Endothelial cell of hepatic sinusoid (primary cell): ENCODE measurements at regions not wholly inside any gene's neighbourhood (a gene's known extent, or its start where the extent isn't known, plus 50 kb on each side); places are given as distances from the start of the nearest gene placed in this dataset.
"Not testable (repeated sequence)": the region's sequence is repeated elsewhere in the genome, so short reads cannot be mapped to it uniquely, and the experiment has no call there.

ENCODE experiments used
- in situ Hi-C: cut with HindIII; loops from 2 replicates; pipeline ENCODE4 v1.10.0; 2017; ENCODE audit warnings: low sequenced_read_pairs

DNA sequence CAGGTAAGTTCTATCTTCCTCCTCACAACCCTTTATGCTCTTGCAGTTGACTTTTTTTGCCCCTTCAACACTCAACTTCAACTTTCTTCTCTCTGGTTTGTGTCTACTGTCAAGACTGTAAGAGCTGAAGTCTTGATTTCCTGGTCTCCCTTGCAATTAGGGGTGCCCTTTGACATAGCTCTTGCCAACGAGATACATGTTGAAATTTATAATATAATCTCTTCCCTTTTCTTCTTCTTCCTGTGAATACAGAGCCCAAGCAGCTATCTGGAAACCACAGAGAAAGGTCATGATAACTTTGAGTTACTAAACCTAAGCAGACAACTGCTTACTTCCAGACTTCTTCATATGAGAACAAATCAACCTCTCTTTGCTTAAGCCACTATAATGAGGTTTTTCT is 163.5 kb downstream of the MC4R start:
- in situ Hi-C loops, result no loop called here

DNA sequence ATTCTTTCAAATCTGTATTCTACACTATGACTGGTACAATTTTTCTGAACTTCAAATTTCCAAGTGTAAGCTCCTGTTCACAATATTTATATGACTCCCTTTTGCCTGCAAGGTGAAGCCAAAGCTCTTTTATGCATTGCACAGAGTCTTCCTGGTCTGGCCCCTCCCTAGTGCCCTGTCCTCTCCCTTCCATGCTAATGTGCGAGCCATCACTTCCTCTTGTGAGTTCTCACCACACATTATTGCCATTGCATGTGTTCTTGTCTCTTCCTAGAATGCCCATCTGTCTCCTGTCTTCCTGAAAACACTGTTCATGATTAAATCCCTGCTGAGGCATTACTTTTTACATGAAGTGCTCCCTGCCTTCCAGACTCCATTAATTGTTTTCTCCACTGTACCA is 169.9 kb downstream of the MC4R start:
- in situ Hi-C loops, result no loop called here

- in situ Hi-C loops, result no loop called here
These were observed 172.0 kb downstream of the MC4R start for GRCh38 chr18:60200558-60200957.

DNA sequence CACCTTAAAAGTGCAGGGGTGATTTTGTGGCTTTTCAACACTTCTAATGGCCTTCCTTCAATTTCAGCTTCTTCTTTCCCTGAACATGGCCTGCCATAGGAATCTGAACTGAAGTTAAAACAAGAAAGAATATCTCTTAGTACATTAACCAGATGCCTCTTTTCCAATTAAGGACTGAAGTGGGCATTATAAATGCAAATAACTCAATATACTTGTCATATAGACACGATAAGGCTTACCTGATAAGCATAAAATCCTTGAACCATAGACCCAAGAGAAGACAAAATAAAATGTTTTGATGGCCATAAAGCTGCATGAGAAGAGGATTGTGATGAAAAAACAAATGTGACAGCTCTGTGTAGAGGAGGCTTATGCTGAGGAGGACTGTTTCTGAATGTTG is 173.1 kb downstream of the MC4R start:
- in situ Hi-C loops, result no loop called here

DNA sequence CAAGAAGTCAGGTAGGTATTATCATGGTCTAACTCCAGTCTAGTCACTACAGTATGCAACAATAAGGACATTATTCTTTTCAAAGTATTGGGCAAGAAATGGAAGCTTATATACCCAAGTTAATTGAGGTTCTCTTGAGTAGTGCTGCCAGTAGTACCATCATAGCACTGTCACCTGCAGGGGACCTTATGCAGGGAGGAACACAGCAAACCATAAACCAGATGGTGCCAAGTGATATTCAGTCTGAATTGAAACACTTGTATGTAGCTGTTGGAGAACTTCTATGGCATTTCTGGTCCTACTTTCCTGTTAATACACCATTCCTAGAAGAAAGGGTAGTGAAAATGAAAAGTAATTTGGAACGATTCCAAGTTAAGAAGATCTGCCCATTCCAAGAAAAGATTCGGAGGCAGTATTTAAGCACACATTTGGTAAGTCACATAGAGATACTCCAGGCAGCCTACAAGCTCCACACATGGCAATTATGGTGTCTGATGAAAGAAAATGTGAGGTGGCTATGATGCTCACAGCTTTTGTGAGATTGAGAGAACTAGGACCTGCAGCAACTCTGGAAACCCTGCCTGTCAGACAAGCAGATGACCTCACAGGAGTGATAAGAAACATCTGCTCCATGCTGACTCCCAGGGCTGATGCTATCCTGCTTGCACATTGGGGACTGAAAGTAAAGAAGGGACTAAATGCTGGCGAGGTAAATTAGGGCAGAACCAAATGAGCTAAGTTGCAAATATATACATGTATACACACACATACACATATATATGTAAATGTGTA is 174.7 kb downstream of the MC4R start:
- in situ Hi-C loops, result no loop called here

DNA sequence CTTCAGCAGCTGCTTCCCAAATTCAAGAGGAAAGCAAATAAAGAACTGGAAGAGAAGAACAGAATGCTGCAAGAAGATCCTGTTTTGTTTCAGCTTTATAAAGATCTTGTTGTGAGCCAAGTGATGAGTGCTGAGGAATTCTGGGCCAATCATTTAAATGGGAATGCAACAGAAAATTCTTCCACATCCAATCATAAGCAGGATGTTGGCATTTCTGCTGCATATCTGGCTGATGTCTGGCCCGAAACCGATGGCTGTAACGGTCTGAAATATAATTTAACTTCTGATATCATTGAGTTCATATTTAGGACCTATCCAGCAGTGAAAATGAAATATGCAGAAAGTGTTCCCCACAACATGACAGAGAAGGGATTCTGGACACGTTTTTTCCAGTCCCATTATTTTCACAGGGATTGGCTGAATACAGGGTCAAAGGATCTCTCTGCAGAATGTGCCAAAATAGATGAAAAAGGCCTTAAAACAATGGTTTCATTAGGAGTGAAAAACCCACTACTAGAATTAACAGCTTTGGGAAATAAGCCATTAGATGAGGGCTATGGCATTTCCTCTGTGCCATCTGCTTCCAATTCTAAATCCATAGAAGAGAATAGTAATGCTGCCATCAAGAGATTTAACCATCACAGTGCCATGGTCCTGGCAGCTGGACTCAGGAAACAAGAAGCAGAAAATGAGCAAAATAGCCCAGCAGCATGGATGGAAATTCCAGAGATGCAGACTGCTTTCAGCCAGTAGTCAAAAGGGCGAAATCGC is 175.6 kb downstream of the MC4R start:
- in situ Hi-C loops, result no loop called here

DNA sequence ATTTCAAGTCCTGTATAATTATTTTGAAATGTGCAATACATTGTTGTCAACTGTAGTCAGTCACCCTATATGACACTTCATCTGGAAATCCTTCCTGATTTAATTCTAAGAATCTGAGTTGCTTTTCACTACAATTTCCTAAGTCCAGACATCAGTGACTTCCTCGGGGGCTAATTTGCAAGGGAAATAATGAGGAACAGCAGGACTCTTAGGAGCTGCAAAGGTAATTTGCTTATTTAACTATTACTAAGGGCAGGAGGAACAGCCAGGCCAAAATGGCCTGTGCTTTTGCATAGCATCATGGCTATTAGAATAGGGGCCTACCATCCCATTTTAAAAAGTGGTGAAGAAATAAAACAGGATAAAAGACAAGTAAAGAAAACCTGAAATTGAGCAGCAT is 178.8 kb downstream of the MC4R start:
- in situ Hi-C loops, result no loop called here

GRCh38 chr18:60191926-60192325 is 180.6 kb downstream of the MC4R start:
- in situ Hi-C loops, result no loop called here

DNA sequence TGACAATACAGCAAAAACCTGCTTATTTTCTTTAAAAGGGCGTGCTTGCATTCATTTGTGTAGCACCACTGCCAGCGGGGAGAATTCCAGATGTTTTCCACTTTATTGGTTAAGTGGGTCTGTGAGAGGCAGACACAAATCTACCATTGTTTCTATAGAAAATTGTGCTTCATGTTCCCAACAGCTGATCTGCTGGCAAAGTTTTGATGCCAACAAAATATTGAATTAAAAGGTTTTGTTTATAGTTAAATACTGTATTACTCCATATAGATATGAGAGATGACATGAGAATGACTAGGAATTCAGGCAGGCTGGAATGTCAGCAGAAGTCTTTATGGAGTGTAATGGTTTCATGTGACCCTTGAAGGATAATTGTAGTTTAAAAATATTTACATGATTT is 182.7 kb downstream of the MC4R start:
- in situ Hi-C loops, result no loop called here

- in situ Hi-C loops, result no loop called here
These were observed 183.6 kb downstream of the MC4R start for GRCh38 chr18:60188958-60189357.

- in situ Hi-C loops, result no loop called here
These were observed 190.4 kb downstream of the MC4R start for GRCh38 chr18:60182223-60182622.

- in situ Hi-C loops, result no loop called here
These were observed 191.9 kb downstream of the MC4R start for GRCh38 chr18:60180671-60181070.

DNA sequence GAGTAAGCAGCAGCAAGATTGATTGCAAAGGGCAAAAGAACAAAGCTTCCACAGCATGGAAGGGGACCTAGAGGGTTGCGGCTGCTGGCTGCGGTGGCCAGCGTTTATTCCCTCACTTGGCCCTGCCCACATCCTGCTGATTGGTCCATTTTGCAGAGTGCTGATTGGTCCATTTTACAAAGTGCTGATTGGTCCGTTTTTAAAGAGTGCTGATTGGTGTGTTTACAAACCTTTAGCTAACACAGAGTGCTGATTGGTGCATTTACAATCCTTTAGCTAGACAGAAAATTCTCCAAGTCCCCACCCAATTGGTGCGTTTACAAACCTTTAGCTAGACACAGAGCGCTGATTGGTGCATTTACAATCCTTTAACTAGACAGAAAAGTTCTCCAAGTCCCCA is 194.4 kb downstream of the MC4R start:
- in situ Hi-C loops, result not testable (repeated sequence)

DNA sequence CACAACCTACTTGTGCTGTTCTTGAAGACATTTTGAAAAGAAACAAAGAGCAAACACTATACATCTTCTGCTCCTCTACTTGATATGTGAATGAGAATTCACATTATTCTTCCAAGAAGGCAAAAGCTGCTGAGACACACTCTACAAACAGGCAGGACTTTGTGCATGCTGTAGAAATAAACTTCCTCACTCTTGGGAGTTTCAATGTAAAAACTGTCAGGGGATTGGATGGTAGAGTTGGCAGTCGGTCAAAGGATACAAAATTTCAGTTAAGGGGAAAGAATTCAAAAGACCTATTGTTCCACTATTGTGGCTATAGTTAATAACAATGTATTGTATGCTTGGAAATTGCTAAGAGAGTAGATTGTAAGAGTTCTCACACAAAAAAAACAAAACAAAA is 196.3 kb downstream of the MC4R start:
- in situ Hi-C loops, result no loop called here

- in situ Hi-C loops, result no loop called here
These were observed 197.7 kb downstream of the MC4R start for GRCh38 chr18:60174832-60175231.

DNA sequence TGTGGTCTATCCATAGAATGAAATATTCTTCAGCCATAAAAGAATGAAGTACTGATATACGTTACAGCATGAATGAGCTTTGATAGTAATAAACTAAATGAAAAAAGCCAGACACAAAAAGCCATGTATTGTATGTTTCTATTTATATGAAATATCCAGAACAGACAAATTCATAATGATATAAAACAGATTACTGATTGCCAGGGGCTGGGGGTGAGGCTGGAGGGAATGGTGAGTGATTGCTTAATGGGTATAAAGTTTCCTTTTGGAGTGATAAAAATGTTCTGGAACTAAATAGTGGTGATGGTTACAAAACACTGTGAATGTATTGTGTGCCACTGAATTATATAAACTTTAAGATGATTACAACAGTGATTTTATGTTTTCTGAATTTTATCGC is 200.5 kb downstream of the MC4R start:
- in situ Hi-C loops, result no loop called here

GRCh38 chr18:60163622-60164021 is 209.0 kb downstream of the MC4R start:
- in situ Hi-C loops, result no loop called here

GRCh38 chr18:60162388-60162787 is 210.2 kb downstream of the MC4R start:
- in situ Hi-C loops, result no loop called here

GRCh38 chr18:60157810-60158209 is 214.8 kb downstream of the MC4R start:
- in situ Hi-C loops, result no loop called here

DNA sequence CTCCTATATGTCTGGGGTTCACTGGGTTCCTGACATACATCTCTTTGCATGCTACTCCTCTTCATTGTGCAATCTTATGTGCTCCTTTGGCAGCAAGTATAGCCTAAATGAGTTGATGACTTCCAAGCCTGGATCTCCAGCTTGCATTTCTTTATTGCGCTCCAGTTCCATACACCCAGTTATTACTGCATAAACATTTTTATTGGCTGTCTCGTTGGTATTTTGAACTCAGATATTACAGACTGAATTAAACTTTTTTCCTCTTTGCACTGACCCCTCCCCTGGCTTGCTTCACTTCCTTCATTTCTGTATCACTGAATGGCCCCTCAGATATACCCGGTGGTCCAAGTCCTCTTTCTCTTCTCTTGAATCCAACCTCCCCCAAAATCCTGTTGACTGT is 219.2 kb downstream of the MC4R start:
- in situ Hi-C loops, result no loop called here

- in situ Hi-C loops, result no loop called here
These were observed 223.3 kb downstream of the MC4R start for GRCh38 chr18:60149316-60149715.

- in situ Hi-C loops, result no loop called here
These were observed 225.3 kb downstream of the MC4R start for GRCh38 chr18:60147323-60147722.
